ENCODE measurements at regions not wholly inside any gene's neighbourhood (a gene's known extent, or its start where the extent isn't known, plus 50 kb on each side); places are given as distances from the start of the nearest gene placed in this dataset.

- H3K4me3 ChIP-seq (ENCODE audit: low read depth, low read length), result no peak overlapping the region
- in situ Hi-C loops (cut with HindIII; ENCODE audit: low sequenced_read_pairs), result no loop called here
- no peak for TF ChIP-seq CTCF (IDR thresholded peaks at IDR 0.05; ENCODE audit: low read depth, low read length, missing control alignments)
- DNase-seq (ENCODE audit: low read depth), result no peak
These were observed 447.2 kb downstream of the SHQ1 start for GRCh38 chr3:72401005-72401545.

- no peak for DNase-seq (ENCODE audit: low read depth)
- no peak overlapping the region for H3K4me3 ChIP-seq (ENCODE audit: low read depth, low read length)
- no peak for TF ChIP-seq CTCF (IDR thresholded peaks at IDR 0.05; ENCODE audit: low read depth, low read length, missing control alignments)
- in situ Hi-C loops (cut with HindIII; ENCODE audit: low sequenced_read_pairs), result no loop called here
These were observed 449.5 kb downstream of the SHQ1 start for GRCh38 chr3:72398781-72399180.

GRCh38 chr3:72397586-72397985 is 450.7 kb downstream of the SHQ1 start:
- H3K4me3 ChIP-seq (ENCODE audit: low read depth, low read length), result no peak overlapping the region

DNA sequence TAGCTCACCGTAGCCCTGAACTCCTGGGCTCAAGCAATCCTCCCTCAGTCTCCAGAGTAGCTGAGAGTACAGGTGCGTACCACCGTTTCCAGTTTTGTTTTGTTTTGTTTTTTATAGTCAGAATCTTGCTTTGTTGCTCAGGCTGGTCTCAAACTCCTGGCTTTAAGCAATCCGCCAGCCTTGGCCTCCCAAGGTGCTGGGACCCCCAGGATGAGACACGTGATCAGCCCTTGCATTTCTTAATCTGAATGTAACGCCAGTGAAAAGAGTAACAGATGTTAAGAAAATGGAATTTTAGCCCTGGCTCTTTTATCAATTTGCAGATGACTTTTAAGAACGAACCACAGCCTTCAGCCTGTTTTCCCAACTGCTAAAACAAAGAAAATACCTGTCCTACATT is 451.3 kb downstream of the SHQ1 start:
- H3K4me3 ChIP-seq (ENCODE audit: low read depth, low read length), result no peak overlapping the region
- in situ Hi-C loops (cut with HindIII; ENCODE audit: low sequenced_read_pairs), result no loop called here
- no peak for DNase-seq (ENCODE audit: low read depth)
- no peak for TF ChIP-seq CTCF (IDR thresholded peaks at IDR 0.05; ENCODE audit: low read depth, low read length, missing control alignments)

More at GRCh38 chr3:72397586-72397985, 450.7 kb downstream of the SHQ1 start:
- no peak for DNase-seq (ENCODE audit: low read depth)
- no peak for TF ChIP-seq CTCF (IDR thresholded peaks at IDR 0.05; ENCODE audit: low read depth, low read length, missing control alignments)
- in situ Hi-C loops (cut with HindIII; ENCODE audit: low sequenced_read_pairs), result no loop called here

- no peak overlapping the region for H3K4me3 ChIP-seq (ENCODE audit: low read depth, low read length)
- in situ Hi-C loops (cut with HindIII; ENCODE audit: low sequenced_read_pairs), result no loop called here
- no peak for DNase-seq (ENCODE audit: low read depth)
- no peak for TF ChIP-seq CTCF (IDR thresholded peaks at IDR 0.05; ENCODE audit: low read depth, low read length, missing control alignments)
These were observed 452.4 kb downstream of the SHQ1 start for GRCh38 chr3:72395776-72396311.

DNA sequence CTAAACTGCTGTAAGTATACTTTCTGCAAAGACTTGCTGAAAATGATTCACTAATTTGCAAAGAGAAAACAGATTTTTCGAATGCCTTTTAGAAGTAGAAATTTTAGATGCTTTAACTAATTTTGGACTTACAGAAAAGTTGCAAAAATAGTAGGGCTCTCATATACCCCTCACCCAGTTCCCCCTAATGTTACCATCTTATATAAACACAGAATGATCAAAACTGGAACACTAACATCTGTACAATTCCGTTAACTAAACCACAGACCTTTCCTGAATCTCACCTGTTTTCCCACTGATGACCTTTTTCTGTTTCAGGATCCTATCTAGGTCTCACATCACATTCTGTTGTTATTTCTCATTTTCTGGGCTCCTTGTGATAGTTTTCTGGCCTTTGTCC is 454.8 kb downstream of the SHQ1 start:
- no peak for DNase-seq (ENCODE audit: low read depth)
- no peak for TF ChIP-seq CTCF (IDR thresholded peaks at IDR 0.05; ENCODE audit: low read depth, low read length, missing control alignments)
- in situ Hi-C loops (cut with HindIII; ENCODE audit: low sequenced_read_pairs), result no loop called here
- H3K4me3 ChIP-seq (ENCODE audit: low read depth, low read length), result no peak overlapping the region
